Esophagus muscularis mucosa (tissue), 4 donors: ENCODE measurements at regions not wholly inside any gene's neighbourhood (a gene's known extent, or its start where the extent isn't known, plus 50 kb on each side); places are given as distances from the start of the nearest gene placed in this dataset.

Experiments
- CTCF ChIP-seq, 3 experiments: fragments of 200-600 bp in 2 of 3; fragments of 450-650 bp in 1 of 3; sonication (generic) in 2 of 3; IDR thresholded peaks; one replicate each; pipeline ENCODE4 v1.5.1; 2017 to 2019; ENCODE audit warnings: antibody characterized with exemption in 3 of 3, mild to moderate bottlenecking in 2 of 3, moderate library complexity in 1 of 3
- EP300 ChIP-seq: sonication (generic); formaldehyde crosslinking; IDR thresholded peaks from one replicate; pipeline ENCODE4 v1.6.1; 2017; ENCODE audit warnings: antibody characterized with exemption
- POLR2A ChIP-seq: fragments of 450-650 bp; IDR thresholded peaks from one replicate; pipeline ENCODE4 v1.6.1; 2017; ENCODE audit warnings: antibody characterized with exemption, moderate library complexity, mild to moderate bottlenecking, low read depth
- POLR2AphosphoS5 ChIP-seq, 2 donors: sonication (generic); formaldehyde crosslinking; IDR thresholded peaks; one replicate each; pipeline ENCODE4 v1.6.1; 2017; ENCODE audit warnings: antibody characterized with exemption in 2 of 2

- no peak for TF ChIP-seq CTCF (IDR thresholded peaks at IDR 0.05)
- no peak for TF ChIP-seq POLR2A
- TF ChIP-seq EP300, result no peak
- TF ChIP-seq POLR2AphosphoS5 (IDR thresholded peaks at IDR 0.05), result no peak
Measured at GRCh38 chr9:126071076-126071750, 255.4 kb upstream of the MVB12B start.
